ENCODE measurements at regions not wholly inside any gene's neighbourhood (a gene's known extent, or its start where the extent isn't known, plus 50 kb on each side); places are given as distances from the start of the nearest gene placed in this dataset.

DNA sequence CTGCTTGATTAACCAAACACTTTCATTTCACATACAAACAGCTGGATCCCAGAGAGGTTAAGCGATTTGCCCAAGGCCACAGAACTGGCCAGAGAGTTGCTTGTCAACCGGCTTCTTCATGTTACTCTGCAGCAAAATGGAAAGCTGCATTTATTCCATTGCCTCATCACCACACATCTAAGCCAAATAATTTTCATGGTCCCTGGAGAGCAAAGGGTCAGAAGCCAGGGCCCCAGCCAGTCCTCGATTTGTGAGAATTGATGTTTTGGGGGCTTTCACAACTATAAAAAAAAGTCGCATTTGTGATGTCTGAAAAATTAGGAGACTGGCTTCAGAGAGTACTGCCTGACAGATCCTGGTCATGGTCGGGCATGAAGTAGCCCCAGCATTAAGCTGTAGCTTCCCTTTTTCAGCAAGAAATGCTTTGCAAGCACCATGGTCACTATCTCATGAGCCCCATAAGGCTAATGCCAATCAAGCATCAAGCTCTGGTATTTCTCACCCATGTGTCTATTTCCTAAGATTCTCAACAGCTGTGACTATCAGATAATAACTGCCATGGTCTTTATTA lies 95.8 kb downstream of the BANF2 start (continued):
- no peak for TF ChIP-seq CREB5 (CRISPR knock-in tag; IDR thresholded peaks at IDR 0.05; ENCODE audit: low read depth)

- ATAC-seq: no peak
- TF ChIP-seq ZFP3 (CRISPR knock-in tag; IDR thresholded peaks at IDR 0.05) (no peak), ISL1 (CRISPR knock-in tag; IDR thresholded peaks at IDR 0.05) (no peak), PPARA (CRISPR knock-in tag; IDR thresholded peaks at IDR 0.05; ENCODE audit: borderline replicate concordance) (no peak), SNAI2 (CRISPR knock-in tag; IDR thresholded peaks at IDR 0.05) (no peak), CSRNP3 (CRISPR knock-in tag; IDR thresholded peaks at IDR 0.05) (no peak), ZNF565 (CRISPR knock-in tag; conservative IDR thresholded peaks at IDR 0.05; ENCODE audit: low read depth) (no peak), CSDC2 (CRISPR knock-in tag; IDR thresholded peaks at IDR 0.05) (no peak)
- TF ChIP-seq, protein P1, sequence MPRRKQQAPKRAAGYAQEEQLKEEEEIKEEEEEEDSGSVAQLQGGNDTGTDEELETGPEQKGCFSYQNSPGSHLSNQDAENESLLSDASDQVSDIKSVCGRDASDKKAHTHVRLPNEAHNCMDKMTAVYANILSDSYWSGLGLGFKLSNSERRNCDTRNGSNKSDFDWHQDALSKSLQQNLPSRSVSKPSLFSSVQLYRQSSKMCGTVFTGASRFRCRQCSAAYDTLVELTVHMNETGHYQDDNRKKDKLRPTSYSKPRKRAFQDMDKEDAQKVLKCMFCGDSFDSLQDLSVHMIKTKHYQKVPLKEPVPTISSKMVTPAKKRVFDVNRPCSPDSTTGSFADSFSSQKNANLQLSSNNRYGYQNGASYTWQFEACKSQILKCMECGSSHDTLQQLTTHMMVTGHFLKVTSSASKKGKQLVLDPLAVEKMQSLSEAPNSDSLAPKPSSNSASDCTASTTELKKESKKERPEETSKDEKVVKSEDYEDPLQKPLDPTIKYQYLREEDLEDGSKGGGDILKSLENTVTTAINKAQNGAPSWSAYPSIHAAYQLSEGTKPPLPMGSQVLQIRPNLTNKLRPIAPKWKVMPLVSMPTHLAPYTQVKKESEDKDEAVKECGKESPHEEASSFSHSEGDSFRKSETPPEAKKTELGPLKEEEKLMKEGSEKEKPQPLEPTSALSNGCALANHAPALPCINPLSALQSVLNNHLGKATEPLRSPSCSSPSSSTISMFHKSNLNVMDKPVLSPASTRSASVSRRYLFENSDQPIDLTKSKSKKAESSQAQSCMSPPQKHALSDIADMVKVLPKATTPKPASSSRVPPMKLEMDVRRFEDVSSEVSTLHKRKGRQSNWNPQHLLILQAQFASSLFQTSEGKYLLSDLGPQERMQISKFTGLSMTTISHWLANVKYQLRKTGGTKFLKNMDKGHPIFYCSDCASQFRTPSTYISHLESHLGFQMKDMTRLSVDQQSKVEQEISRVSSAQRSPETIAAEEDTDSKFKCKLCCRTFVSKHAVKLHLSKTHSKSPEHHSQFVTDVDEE (CRISPR knock-in tag; IDR thresholded peaks at IDR 0.05): no peak
Measured at GRCh38 chr20:17795003-17795402, 95.2 kb downstream of the BANF2 start.

DNA sequence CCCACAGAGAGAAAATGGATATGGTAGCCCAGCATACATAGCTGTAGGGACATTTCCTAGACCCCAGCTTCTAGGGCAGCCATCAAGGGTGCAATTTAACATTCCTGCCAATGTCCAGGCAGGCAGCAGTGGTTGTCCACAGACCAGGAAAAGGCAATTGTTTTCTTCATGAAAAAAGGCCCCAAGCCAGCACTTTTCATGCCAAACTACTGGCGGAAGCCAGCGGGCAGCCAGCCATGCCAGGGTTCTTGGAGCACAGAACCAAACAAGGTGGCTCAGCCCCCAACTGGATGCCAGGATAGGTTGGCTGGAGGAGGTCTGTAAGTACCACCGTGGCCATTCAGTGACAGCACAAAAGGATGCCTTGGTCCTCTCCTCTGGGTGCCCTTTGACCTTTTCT lies 94.6 kb downstream of the BANF2 start:
- ATAC-seq: no peak

DNA sequence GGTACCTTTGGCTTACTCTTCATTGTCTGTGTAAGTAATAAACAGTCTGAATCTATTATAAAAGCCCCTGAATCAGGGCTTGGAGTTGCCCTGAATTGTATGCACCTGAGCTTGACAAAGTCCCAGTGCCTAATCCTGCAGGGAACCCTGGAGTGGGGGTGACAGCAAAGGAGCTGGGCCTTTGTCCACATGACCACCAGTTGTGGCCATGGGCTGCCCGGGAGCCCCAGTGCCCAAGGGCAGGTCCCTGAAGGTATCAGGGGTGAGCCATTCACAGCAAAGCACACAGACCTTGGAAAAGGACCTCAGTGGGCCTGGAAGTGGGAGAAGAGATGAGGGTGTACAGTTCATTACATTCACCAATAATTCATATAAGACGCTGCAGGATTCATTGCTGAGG lies 94.2 kb downstream of the BANF2 start:
- TF ChIP-seq BACH2 (CRISPR knock-in tag; IDR thresholded peaks at IDR 0.05; ENCODE audit: borderline replicate concordance) (no peak), OSR1 (CRISPR knock-in tag; IDR thresholded peaks at IDR 0.05) (no peak), ISL1 (CRISPR knock-in tag; IDR thresholded peaks at IDR 0.05) (no peak), GLIS3 (CRISPR knock-in tag; IDR thresholded peaks at IDR 0.05) (no peak), CSDC2 (CRISPR knock-in tag; IDR thresholded peaks at IDR 0.05) (no peak)
- no peak for ATAC-seq

More for the DNA sequence above, 94.6 kb downstream of the BANF2 start:
- TF ChIP-seq CSDC2 (CRISPR knock-in tag; IDR thresholded peaks at IDR 0.05): no peak
- no peak for TF ChIP-seq ESRRG (CRISPR knock-in tag; IDR thresholded peaks at IDR 0.05)
- TF ChIP-seq ZC3H10 (CRISPR knock-in tag; IDR thresholded peaks at IDR 0.05): no peak
- TF ChIP-seq BACH2 (CRISPR knock-in tag; IDR thresholded peaks at IDR 0.05; ENCODE audit: borderline replicate concordance): no peak
- no peak for TF ChIP-seq ZNF565 (CRISPR knock-in tag; conservative IDR thresholded peaks at IDR 0.05; ENCODE audit: low read depth)
- TF ChIP-seq ZFP3 (CRISPR knock-in tag; IDR thresholded peaks at IDR 0.05): no peak
- no peak for TF ChIP-seq OSR1 (CRISPR knock-in tag; IDR thresholded peaks at IDR 0.05)
- no peak for TF ChIP-seq ARNTL (CRISPR knock-in tag; IDR thresholded peaks at IDR 0.05; ENCODE audit: borderline replicate concordance, low read depth)

GRCh38 chr20:17790296-17790695 lies 90.5 kb downstream of the BANF2 start:
- no peak for ATAC-seq
- TF ChIP-seq ZFP3 (CRISPR knock-in tag; IDR thresholded peaks at IDR 0.05) (no peak), ZNF8 (CRISPR knock-in tag; IDR thresholded peaks at IDR 0.05) (no peak), ARNTL (CRISPR knock-in tag; IDR thresholded peaks at IDR 0.05; ENCODE audit: borderline replicate concordance, low read depth) (no peak), ZNF70 (CRISPR knock-in tag; IDR thresholded peaks at IDR 0.05) (no peak), ZC3H10 (CRISPR knock-in tag; IDR thresholded peaks at IDR 0.05) (no peak), SNAI2 (CRISPR knock-in tag; IDR thresholded peaks at IDR 0.05) (no peak), ZNF565 (CRISPR knock-in tag; conservative IDR thresholded peaks at IDR 0.05; ENCODE audit: low read depth) (no peak), BACH2 (CRISPR knock-in tag; IDR thresholded peaks at IDR 0.05; ENCODE audit: borderline replicate concordance) (no peak), ZFP30 (CRISPR knock-in tag; IDR thresholded peaks at IDR 0.05) (no peak), CSRNP3 (CRISPR knock-in tag; IDR thresholded peaks at IDR 0.05) (no peak), PATZ1 (CRISPR knock-in tag; IDR thresholded peaks at IDR 0.05; ENCODE audit: borderline replicate concordance) (no peak), CREB5 (CRISPR knock-in tag; IDR thresholded peaks at IDR 0.05; ENCODE audit: low read depth) (no peak), TCF4 (CRISPR knock-in tag; IDR thresholded peaks at IDR 0.05; ENCODE audit: borderline replicate concordance) (no peak), GLIS3 (CRISPR knock-in tag; IDR thresholded peaks at IDR 0.05) (no peak)

Data from SK-N-SH treated with all-trans-retinoic acid at 6 μM for 48 hours (cell line).